DND-41 (cell line): ENCODE measurements at regions not wholly inside any gene's neighbourhood (a gene's known extent, or its start where the extent isn't known, plus 50 kb on each side); places are given as distances from the start of the nearest gene placed in this dataset.

Experiments
- EZH2 ChIP-seq: IDR thresholded peaks from 3 replicates; pipeline ENCODE4 v1.6.1; 2012; ENCODE audit warnings: borderline replicate concordance, low read depth, mild to moderate bottlenecking, moderate library complexity, low read length, inconsistent platforms; ENCODE audit not compliant: severe bottlenecking
- TF ChIP-seq, protein P1 (sequence below): IDR thresholded peaks from 2 replicates; pipeline ENCODE4 v1.5.1; 2012; ENCODE audit warnings: borderline replicate concordance, low read length, moderate library complexity, mild to moderate bottlenecking; ENCODE audit not compliant: poor library complexity, severe bottlenecking; ENCODE audit errors: extremely low read depth

GRCh38 chr5:133732536-133732935 lies 120.2 kb upstream of the FSTL4 start:
- TF ChIP-seq, protein P1, sequence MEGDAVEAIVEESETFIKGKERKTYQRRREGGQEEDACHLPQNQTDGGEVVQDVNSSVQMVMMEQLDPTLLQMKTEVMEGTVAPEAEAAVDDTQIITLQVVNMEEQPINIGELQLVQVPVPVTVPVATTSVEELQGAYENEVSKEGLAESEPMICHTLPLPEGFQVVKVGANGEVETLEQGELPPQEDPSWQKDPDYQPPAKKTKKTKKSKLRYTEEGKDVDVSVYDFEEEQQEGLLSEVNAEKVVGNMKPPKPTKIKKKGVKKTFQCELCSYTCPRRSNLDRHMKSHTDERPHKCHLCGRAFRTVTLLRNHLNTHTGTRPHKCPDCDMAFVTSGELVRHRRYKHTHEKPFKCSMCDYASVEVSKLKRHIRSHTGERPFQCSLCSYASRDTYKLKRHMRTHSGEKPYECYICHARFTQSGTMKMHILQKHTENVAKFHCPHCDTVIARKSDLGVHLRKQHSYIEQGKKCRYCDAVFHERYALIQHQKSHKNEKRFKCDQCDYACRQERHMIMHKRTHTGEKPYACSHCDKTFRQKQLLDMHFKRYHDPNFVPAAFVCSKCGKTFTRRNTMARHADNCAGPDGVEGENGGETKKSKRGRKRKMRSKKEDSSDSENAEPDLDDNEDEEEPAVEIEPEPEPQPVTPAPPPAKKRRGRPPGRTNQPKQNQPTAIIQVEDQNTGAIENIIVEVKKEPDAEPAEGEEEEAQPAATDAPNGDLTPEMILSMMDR = no peak
- TF ChIP-seq EZH2 = no peak
